SK-N-SH (cell line): ENCODE measurements at regions not wholly inside any gene's neighbourhood (a gene's known extent, or its start where the extent isn't known, plus 50 kb on each side); places are given as distances from the start of the nearest gene placed in this dataset.

Experiments
- CTCF ChIA-PET: fragments of 300-600, 350-600 bp; formaldehyde crosslinking; extraction: SDS; loops from one replicate; lab custom pipeline; 2021; lab: Yijun Ruan, JAX
- POLR2A ChIA-PET: fragments of 350-600 bp; sonication (Branson Sonifier 250); formaldehyde crosslinking; extraction: SDS; loops from one replicate; lab custom pipeline; 2020; ENCODE audit warnings: antibody characterized with exemption, inconsistent platforms; lab: Yijun Ruan, JAX
- DNase-seq: peaks from one replicate; pipeline ENCODE4 v3.0.0; 2012
- H2AFZ ChIP-seq: fragments of 200-600 bp; sonication (generic); 2 replicates; pipeline ENCODE4 v1.8.1; 2016; ENCODE audit warnings: antibody characterized with exemption, mild to moderate bottlenecking, low read depth
- H3F3A ChIP-seq: fragments of 200-600 bp; sonication (generic); replicated peaks from 2 replicates; pipeline ENCODE3; 2016; ENCODE audit warnings: antibody characterized with exemption, mild to moderate bottlenecking; ENCODE audit not compliant: insufficient read depth
- H3K27ac ChIP-seq, 2 experiments: fragments of 200-500 bp in 1 of 2; fragments of 200-600 bp in 1 of 2; sonication (Bioruptor generic) in 1 of 2; sonication (generic), shearing (Covaris generic) in 1 of 2; 2 replicates each; pipeline versions ENCODE4 v1.5.1 to v1.6.1; 2014 to 2016; ENCODE audit warnings: low read depth in 2 of 2, inconsistent platforms in 1 of 2, low read length in 1 of 2, mild to moderate bottlenecking in 1 of 2, mixed read lengths in 1 of 2
- H3K27me3 ChIP-seq: fragments of 200-600 bp; sonication (generic), shearing (Covaris generic); 2 replicates; pipeline ENCODE4 v1.6.1; 2016; ENCODE audit warnings: mixed run types; ENCODE audit not compliant: insufficient read depth
- H3K36me3 ChIP-seq, 2 experiments: fragments of 200-500 bp in 1 of 2; fragments of 200-600 bp in 1 of 2; sonication (Bioruptor generic) in 1 of 2; sonication (generic) in 1 of 2; replicated peaks in 1 of 2; 2 replicates each; pipeline versions ENCODE3 to v1.5.1; 2014 to 2016; ENCODE audit warnings: low read length in 1 of 2, mild to moderate bottlenecking in 1 of 2; ENCODE audit not compliant: insufficient read depth in 2 of 2, control insufficient read depth in 1 of 2
- H3K4me1 ChIP-seq, 2 experiments: fragments of 200-500 bp in 1 of 2; fragments of 200-600 bp in 1 of 2; sonication (Bioruptor generic) in 1 of 2; sonication (generic), shearing (Covaris generic) in 1 of 2; 2 replicates each; pipeline versions ENCODE4 v1.5.1 to v1.6.1; 2014 to 2016; ENCODE audit warnings: low read depth in 1 of 2, low read length in 1 of 2, mixed run types in 1 of 2; ENCODE audit not compliant: insufficient read depth in 2 of 2, control insufficient read depth in 1 of 2
- H3K4me2 ChIP-seq: fragments of 200-600 bp; sonication (generic), shearing (Covaris generic); 2 replicates; pipeline ENCODE4 v1.6.1; 2017; ENCODE audit warnings: mixed run types
- H3K4me3 ChIP-seq, 2 experiments: fragments of 200-500 bp in 1 of 2; fragments of 200-600 bp in 1 of 2; sonication (Bioruptor generic) in 1 of 2; sonication (generic), shearing (Covaris generic) in 1 of 2; 2 replicates each; pipeline versions ENCODE4 v1.5.1 to v1.8.1; 2014 to 2016; ENCODE audit warnings: low read depth in 2 of 2, inconsistent platforms in 1 of 2, low read length in 1 of 2, mild to moderate bottlenecking in 1 of 2, mixed read lengths in 1 of 2, moderate library complexity in 1 of 2
- H3K79me2 ChIP-seq: fragments of 200-600 bp; sonication (generic); 2 replicates; pipeline ENCODE4 v1.8.1; 2017; ENCODE audit warnings: mild to moderate bottlenecking; ENCODE audit not compliant: insufficient read depth
- H3K9ac ChIP-seq: fragments of 200-600 bp; sonication (generic); 2 replicates; pipeline ENCODE4 v1.6.1; 2017; ENCODE audit warnings: mixed run types
- H3K9me2 ChIP-seq: fragments of 200-600 bp; sonication (generic); 2 replicates; pipeline ENCODE4 v1.6.1; 2017; ENCODE audit warnings: mixed run types
- H3K9me3 ChIP-seq: fragments of 200-600 bp; sonication (generic); 2 replicates; pipeline ENCODE4 v1.6.1; 2017; ENCODE audit warnings: mixed run types, mild to moderate bottlenecking, moderate library complexity
- H4K20me1 ChIP-seq: fragments of 200-600 bp; sonication (generic); 2 replicates; pipeline ENCODE4 v1.6.1; 2017; ENCODE audit warnings: mild to moderate bottlenecking, mixed run types; ENCODE audit not compliant: insufficient read depth
- EP300 ChIP-seq, 2 experiments: IDR thresholded peaks; 2 replicates each; pipeline versions ENCODE4 v1.4.0 to v1.6.1; 2012; ENCODE audit warnings: borderline replicate concordance in 1 of 2, low read depth in 1 of 2, low read length in 1 of 2
- EZH2phosphoT487 ChIP-seq: fragments of 200-600 bp; sonication (generic); IDR thresholded peaks from 2 replicates; pipeline ENCODE4 v1.6.1; 2017; ENCODE audit warnings: low read depth, mixed run types, mild to moderate bottlenecking, antibody characterized with exemption, moderate library complexity, borderline replicate concordance
- FOXM1 ChIP-seq: IDR thresholded peaks from 2 replicates; pipeline ENCODE4 v1.4.0; 2012; ENCODE audit warnings: low read depth, mild to moderate bottlenecking
- GABPA ChIP-seq: IDR thresholded peaks from 2 replicates; pipeline ENCODE4 v1.4.0; 2012; ENCODE audit warnings: low read depth, mild to moderate bottlenecking
- MEF2A ChIP-seq: IDR thresholded peaks from 2 replicates; pipeline ENCODE4 v1.4.0; 2012; ENCODE audit warnings: low read depth, borderline replicate concordance
- MXI1 ChIP-seq: IDR thresholded peaks from 2 replicates; pipeline ENCODE4 v1.6.1; 2012; ENCODE audit warnings: mild to moderate bottlenecking, low read depth, low read length, improper control_type of control experiment
- NFIC ChIP-seq: IDR thresholded peaks from 2 replicates; pipeline ENCODE4 v1.4.0; 2012; ENCODE audit warnings: borderline replicate concordance
- RAD21 ChIP-seq: IDR thresholded peaks from 2 replicates; pipeline ENCODE4 v1.6.1; 2012; ENCODE audit warnings: mild to moderate bottlenecking, low read length
- RFX5 ChIP-seq: IDR thresholded peaks from 2 replicates; pipeline ENCODE4 v1.6.1; 2012; ENCODE audit warnings: mild to moderate bottlenecking, improper control_type of control experiment, low read length
- SMC3 ChIP-seq: IDR thresholded peaks from 2 replicates; pipeline ENCODE4 v1.6.1; 2012; ENCODE audit warnings: low read depth, low read length, improper control_type of control experiment
- TAF1 ChIP-seq: IDR thresholded peaks from 2 replicates; pipeline ENCODE4 v1.6.1; 2012; ENCODE audit warnings: low read depth, mild to moderate bottlenecking, low read length, moderate library complexity, borderline replicate concordance
- WGBS: methylation state at CpG from one replicate; pipeline ENCODE4 v1.1.6; 2017; ENCODE audit warnings: low lambda C conversion rate; 5-methylcytosine and 5-hydroxymethylcytosine counted together
- TF ChIP-seq, protein P1 (sequence below): fragments of 200-600 bp; sonication (generic); IDR thresholded peaks from 2 replicates; pipeline ENCODE4 v1.6.1; 2017; ENCODE audit warnings: antibody characterized with exemption, mild to moderate bottlenecking, moderate library complexity
- TF ChIP-seq, protein P2 (sequence below): IDR thresholded peaks from 2 replicates; pipeline ENCODE4 v1.4.0; 2012; ENCODE audit warnings: low read depth

- Histone ChIP-seq H3K4me1 (peaks cover 0 to 3% of the 10 kb centered on the region in 2 experiments; a peak in 1 of 4 replicates), H4K20me1 (no peaks in the 10 kb centered on the region), H3K9ac (no peak overlapping the region), H3K27me3 (no peaks in the 10 kb centered on the region), H3K9me2 (no peaks in the 10 kb centered on the region), H3K4me3 (no peak overlapping the region), H3K36me3 (no peaks in the 10 kb centered on the region), H3K27ac (no peak overlapping the region), H3F3A (no peaks in the 10 kb centered on the region), H3K4me2 (no peak overlapping the region), H3K9me3 (no peaks in the 10 kb centered on the region), H2AFZ (no peak overlapping the region), H3K79me2 (no peaks in the 10 kb centered on the region)
- TF ChIP-seq RAD21: no peak
- TF ChIP-seq, protein P1, sequence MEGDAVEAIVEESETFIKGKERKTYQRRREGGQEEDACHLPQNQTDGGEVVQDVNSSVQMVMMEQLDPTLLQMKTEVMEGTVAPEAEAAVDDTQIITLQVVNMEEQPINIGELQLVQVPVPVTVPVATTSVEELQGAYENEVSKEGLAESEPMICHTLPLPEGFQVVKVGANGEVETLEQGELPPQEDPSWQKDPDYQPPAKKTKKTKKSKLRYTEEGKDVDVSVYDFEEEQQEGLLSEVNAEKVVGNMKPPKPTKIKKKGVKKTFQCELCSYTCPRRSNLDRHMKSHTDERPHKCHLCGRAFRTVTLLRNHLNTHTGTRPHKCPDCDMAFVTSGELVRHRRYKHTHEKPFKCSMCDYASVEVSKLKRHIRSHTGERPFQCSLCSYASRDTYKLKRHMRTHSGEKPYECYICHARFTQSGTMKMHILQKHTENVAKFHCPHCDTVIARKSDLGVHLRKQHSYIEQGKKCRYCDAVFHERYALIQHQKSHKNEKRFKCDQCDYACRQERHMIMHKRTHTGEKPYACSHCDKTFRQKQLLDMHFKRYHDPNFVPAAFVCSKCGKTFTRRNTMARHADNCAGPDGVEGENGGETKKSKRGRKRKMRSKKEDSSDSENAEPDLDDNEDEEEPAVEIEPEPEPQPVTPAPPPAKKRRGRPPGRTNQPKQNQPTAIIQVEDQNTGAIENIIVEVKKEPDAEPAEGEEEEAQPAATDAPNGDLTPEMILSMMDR: no peak
- no peak for TF ChIP-seq MEF2A
- TF ChIP-seq, protein P2, sequence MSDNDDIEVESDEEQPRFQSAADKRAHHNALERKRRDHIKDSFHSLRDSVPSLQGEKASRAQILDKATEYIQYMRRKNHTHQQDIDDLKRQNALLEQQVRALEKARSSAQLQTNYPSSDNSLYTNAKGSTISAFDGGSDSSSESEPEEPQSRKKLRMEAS: no peak
- no peak for TF ChIP-seq MXI1
- no peak for TF ChIP-seq EZH2phosphoT487
- no peak for TF ChIP-seq TAF1
- ChIA-PET CTCF (no interaction called here), POLR2A (no interaction called here)
- WGBS: 45% methylated on average over 11 of the region's 11 CpGs
- no peak for DNase-seq
Observed at GRCh38 chr2:15786003-15786654, 154.2 kb upstream of the MYCN start.

DNA sequence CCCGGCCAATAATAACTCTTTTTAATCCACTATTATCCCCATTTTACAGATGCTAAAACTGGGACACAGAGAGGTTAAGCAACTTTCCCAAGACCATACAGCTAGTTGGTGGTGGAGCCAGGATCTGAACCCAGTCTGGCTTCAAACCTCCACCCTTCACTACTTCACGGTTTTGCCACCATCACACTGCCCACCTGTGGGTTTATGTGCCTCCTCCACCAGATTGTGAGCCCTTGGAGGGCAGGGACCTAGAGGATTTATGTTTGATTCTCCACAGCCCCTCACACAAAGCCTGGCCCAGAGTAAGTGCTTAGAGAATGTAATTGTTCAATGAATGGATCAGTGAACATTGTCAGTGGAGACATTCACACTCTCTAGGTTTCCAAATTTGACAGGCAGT lies 153.4 kb upstream of the MYCN start:
- CTCF ChIA-PET: no interaction called here

More for the DNA sequence above, 153.4 kb upstream of the MYCN start:
- no peak overlapping the region for H3K27ac ChIP-seq
- H3K79me2 ChIP-seq: no peaks in the 10 kb centered on the region
- no peak overlapping the region for H3K9ac ChIP-seq
- POLR2A ChIA-PET: no interaction called here
- no peak overlapping the region for H3K4me3 ChIP-seq
- no peaks in the 10 kb centered on the region for H4K20me1 ChIP-seq
- no peaks in the 10 kb centered on the region for H3F3A ChIP-seq
- no peaks in the 10 kb centered on the region for H3K9me3 ChIP-seq
- WGBS: 30% methylated on average over 2 of the region's 2 CpGs
- DNase-seq: no peak
- H3K36me3 ChIP-seq: no peaks in the 10 kb centered on the region
- H3K9me2 ChIP-seq: no peaks in the 10 kb centered on the region
- TF ChIP-seq NFIC: no peak
- no peak for TF ChIP-seq GABPA
- TF ChIP-seq, protein P1: no peak
- TF ChIP-seq FOXM1: no peak
- TF ChIP-seq EZH2phosphoT487: no peak
- TF ChIP-seq EP300 (IDR thresholded peaks at IDR 0.05; ENCODE audit: borderline replicate concordance in 1 of 2, low read depth in 1 of 2, low read length in 1 of 2): no peak
- no peak for TF ChIP-seq RFX5
- no peak for TF ChIP-seq MXI1
- no peak for TF ChIP-seq SMC3
- H3K4me1 ChIP-seq: peaks cover 0 to 3% of the 10 kb centered on the region in 2 experiments; a peak in 1 of 4 replicates
- H3K27me3 ChIP-seq: no peaks in the 10 kb centered on the region
- no peak overlapping the region for H3K4me2 ChIP-seq
- H2AFZ ChIP-seq: no peak overlapping the region
